Prostate gland (tissue), 2 donors: ENCODE measurements at regions not wholly inside any gene's neighbourhood (a gene's known extent, or its start where the extent isn't known, plus 50 kb on each side); places are given as distances from the start of the nearest gene placed in this dataset.

ENCODE experiments used
- DNase-seq: peaks from one replicate; pipeline ENCODE4 v3.0.0-alpha.2; 2019; ENCODE audit warnings: low spot score
- H3K27ac ChIP-seq, 2 donors: fragments of 200-600 bp; sonication (generic); 2 replicates each; pipeline ENCODE4 v1.5.1; 2017 to 2019
- H3K27me3 ChIP-seq: fragments of 200-600 bp; sonication (generic); replicated peaks from 2 replicates; pipeline ENCODE4 v1.5.1; 2019; ENCODE audit not compliant: insufficient read depth
- H3K36me3 ChIP-seq, 2 donors: fragments of 200-600 bp; sonication (generic); 1 replicate in 1 of 2; 2 replicates in 1 of 2; pipeline versions ENCODE4 v1.5.1 to v1.8.1; 2017 to 2019
- H3K4me1 ChIP-seq: fragments of 200-600 bp; sonication (generic); replicated peaks from 2 replicates; pipeline ENCODE4 v1.5.1; 2019
- H3K4me3 ChIP-seq, 2 donors: fragments of 200-600 bp; sonication (generic); 2 replicates each; pipeline ENCODE4 v1.5.1; 2017 to 2019
- H3K9me3 ChIP-seq: fragments of 200-600 bp; sonication (generic); 2 replicates; pipeline ENCODE4 v1.5.1; 2017
- POLR2A ChIP-seq: fragments of 450-650 bp; IDR thresholded peaks from one replicate; pipeline ENCODE4 v1.6.1; 2016; ENCODE audit warnings: antibody characterized with exemption, mild to moderate bottlenecking
- POLR2AphosphoS5 ChIP-seq: sonication (generic); formaldehyde crosslinking; IDR thresholded peaks from one replicate; pipeline ENCODE4 v1.6.1; 2017; ENCODE audit warnings: antibody characterized with exemption
- WGBS: methylation state at CpG from one replicate; pipeline ENCODE4 v1.1.5; 2018; 5-methylcytosine and 5-hydroxymethylcytosine counted together
- intact Hi-C: fragments of 100-400 bp; cut with DNase I; formaldehyde crosslinking; loops from one replicate; pipeline ENCODE4 v1.14.2; 2022
- TF ChIP-seq, protein P1 (sequence below), 4 experiments: fragments of 200-600 bp in 2 of 4; fragments of 450-650 bp in 2 of 4; sonication (generic) in 2 of 4; IDR thresholded peaks; 1 replicate in 3 of 4; 2 replicates in 1 of 4; pipeline ENCODE4 v1.5.1; 2016 to 2019; ENCODE audit warnings: antibody characterized with exemption in 4 of 4, mild to moderate bottlenecking in 2 of 4, moderate library complexity in 2 of 4

DNA sequence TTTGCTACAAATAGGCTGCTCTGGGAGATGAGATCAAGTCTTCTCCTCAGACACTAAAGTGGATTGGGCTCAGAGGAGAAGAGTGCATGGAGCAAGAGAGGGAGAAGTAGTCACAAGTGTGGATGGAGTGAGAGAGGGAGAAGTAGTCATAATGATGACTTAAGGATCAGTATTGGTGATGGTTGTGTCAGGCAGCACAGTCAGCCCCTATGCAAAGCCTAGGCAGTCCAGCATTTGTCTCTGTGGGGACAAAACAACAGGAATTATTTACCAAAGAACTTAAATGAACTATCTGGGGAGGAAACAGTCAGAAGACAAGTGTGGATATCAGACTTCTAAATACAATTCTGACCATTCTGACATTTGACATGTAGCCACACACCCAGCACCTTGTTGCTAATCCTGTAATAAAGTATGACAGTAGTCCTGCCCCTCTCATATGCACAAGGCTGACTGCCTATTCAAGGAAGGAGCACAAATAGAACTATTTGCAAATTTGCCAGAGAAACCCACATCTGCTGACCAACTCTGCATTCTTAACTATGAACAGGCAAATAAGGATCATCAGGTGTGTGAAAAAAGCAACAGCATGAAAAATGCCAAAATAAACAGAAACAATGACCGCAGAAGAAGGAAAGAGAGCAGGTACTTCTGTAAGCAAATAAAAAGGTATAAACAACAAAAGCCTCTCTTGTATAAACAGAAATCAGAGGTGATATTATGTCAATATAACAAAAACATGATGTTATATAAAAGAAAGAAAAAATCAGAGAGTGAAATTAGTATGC, 1597.9 kb upstream of the ACVR2A start:
- no peaks in the 10 kb centered on the region for H3K36me3 ChIP-seq
- no peak overlapping the region for H3K4me3 ChIP-seq
- H3K4me1 ChIP-seq, result no peaks in the 10 kb centered on the region
- no peak for DNase-seq
- no peak for TF ChIP-seq POLR2AphosphoS5
- TF ChIP-seq POLR2A, result no peak
- TF ChIP-seq, protein P1, sequence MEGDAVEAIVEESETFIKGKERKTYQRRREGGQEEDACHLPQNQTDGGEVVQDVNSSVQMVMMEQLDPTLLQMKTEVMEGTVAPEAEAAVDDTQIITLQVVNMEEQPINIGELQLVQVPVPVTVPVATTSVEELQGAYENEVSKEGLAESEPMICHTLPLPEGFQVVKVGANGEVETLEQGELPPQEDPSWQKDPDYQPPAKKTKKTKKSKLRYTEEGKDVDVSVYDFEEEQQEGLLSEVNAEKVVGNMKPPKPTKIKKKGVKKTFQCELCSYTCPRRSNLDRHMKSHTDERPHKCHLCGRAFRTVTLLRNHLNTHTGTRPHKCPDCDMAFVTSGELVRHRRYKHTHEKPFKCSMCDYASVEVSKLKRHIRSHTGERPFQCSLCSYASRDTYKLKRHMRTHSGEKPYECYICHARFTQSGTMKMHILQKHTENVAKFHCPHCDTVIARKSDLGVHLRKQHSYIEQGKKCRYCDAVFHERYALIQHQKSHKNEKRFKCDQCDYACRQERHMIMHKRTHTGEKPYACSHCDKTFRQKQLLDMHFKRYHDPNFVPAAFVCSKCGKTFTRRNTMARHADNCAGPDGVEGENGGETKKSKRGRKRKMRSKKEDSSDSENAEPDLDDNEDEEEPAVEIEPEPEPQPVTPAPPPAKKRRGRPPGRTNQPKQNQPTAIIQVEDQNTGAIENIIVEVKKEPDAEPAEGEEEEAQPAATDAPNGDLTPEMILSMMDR (IDR thresholded peaks at IDR 0.05), result no peak
- no peak overlapping the region for H3K27ac ChIP-seq
- WGBS, result 0% methylated on average over 1 of the region's 1 CpG
- intact Hi-C loops, result no loop called here
- H3K9me3 ChIP-seq, result no peaks in the 10 kb centered on the region
- no peaks in the 10 kb centered on the region for H3K27me3 ChIP-seq

DNA sequence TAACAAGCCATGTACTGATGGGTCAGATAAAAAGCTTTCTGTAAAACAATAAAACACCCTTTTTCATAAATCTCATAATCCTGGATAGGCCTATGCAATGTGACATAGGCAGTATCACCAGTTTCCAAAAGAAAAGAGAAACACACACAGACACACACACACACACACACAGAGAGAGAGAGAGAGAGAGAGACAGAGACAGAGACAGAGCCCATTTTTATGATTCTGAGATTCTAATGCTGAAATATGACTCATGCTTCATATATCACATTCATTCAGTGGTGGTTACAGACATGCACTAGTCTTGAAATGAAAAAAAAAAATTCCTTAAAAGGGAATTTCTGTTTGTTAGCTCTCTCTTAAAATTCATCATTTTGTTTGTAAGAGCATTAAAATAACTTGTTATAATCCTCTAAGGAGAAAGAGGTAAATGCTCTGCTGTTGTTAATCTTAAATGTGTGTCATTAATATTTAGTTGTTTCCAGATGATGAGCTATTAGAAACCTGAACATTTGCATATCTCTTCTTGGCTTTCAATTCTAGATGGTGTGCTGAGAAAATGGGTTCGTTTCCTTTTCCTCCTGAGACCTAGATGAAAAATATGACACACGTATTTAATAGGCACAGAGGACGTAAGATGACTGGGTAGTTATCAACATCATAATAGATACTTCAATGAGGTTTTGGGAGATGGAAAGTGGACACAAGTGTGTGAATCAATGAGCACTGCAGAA, 1598.7 kb upstream of the ACVR2A start:
- DNase-seq, result no peak
- H3K4me1 ChIP-seq, result no peaks in the 10 kb centered on the region
- H3K4me3 ChIP-seq, result no peak overlapping the region
- TF ChIP-seq POLR2AphosphoS5 (no peak), POLR2A (no peak)
- TF ChIP-seq, protein P1 (IDR thresholded peaks at IDR 0.05), result no peak
- H3K27me3 ChIP-seq, result no peaks in the 10 kb centered on the region
- H3K27ac ChIP-seq, result no peak overlapping the region
- intact Hi-C loops, result no loop called here
- WGBS, result 55% methylated on average over 3 of the region's 3 CpGs
- no peaks in the 10 kb centered on the region for H3K36me3 ChIP-seq
- H3K9me3 ChIP-seq, result no peaks in the 10 kb centered on the region

DNA sequence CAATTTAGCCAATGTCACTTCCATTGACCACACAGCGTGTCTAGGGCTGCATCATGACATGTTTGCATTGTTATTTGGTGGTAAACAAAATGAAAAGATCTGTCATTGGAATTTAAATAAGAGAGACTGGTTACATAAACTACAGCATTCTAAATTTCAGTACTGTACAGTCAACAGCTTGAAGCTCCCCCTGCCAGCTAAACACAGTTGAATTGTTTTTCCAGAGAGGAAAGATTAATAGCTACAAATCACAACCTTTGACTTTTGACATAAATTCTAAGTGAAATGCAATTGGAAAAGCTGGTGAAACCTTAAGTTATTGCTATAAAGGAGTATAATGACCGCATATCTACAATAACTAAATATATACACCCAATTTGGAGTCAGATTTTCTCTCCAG, 1600.0 kb upstream of the ACVR2A start:
- intact Hi-C loops, result no loop called here
- Histone ChIP-seq H3K27ac (no peak overlapping the region), H3K9me3 (no peaks in the 10 kb centered on the region), H3K4me3 (no peak overlapping the region), H3K4me1 (no peaks in the 10 kb centered on the region), H3K27me3 (no peaks in the 10 kb centered on the region), H3K36me3 (no peaks in the 10 kb centered on the region)
- WGBS, result 60% methylated on average over 2 of the region's 2 CpGs
- no peak for DNase-seq
- no peak for TF ChIP-seq POLR2A
- TF ChIP-seq, protein P1 (IDR thresholded peaks at IDR 0.05), result no peak
- TF ChIP-seq POLR2AphosphoS5, result no peak

- 66% methylated on average over 2 of the region's 2 CpGs for WGBS
- intact Hi-C loops, result no loop called here
Observed at GRCh38 chr2:146244131-146244530, 1600.7 kb upstream of the ACVR2A start.

More at GRCh38 chr2:146244131-146244530, 1600.7 kb upstream of the ACVR2A start:
- H3K27me3 ChIP-seq, result no peaks in the 10 kb centered on the region
- H3K4me1 ChIP-seq, result no peaks in the 10 kb centered on the region
- no peak overlapping the region for H3K4me3 ChIP-seq
- H3K36me3 ChIP-seq, result no peaks in the 10 kb centered on the region
- no peak for DNase-seq
- no peaks in the 10 kb centered on the region for H3K9me3 ChIP-seq
- TF ChIP-seq POLR2A (no peak), POLR2AphosphoS5 (no peak)
- TF ChIP-seq, protein P1 (IDR thresholded peaks at IDR 0.05), result no peak
- no peak overlapping the region for H3K27ac ChIP-seq
